Liver (tissue), 8 donors: ENCODE measurements at regions not wholly inside any gene's neighbourhood (a gene's known extent, or its start where the extent isn't known, plus 50 kb on each side); places are given as distances from the start of the nearest gene placed in this dataset.

ENCODE experiments used
- DNase-seq: peaks from one replicate; pipeline ENCODE4 v3.0.0-alpha.2; 2017; ENCODE audit warnings: low spot score
- H3K27ac ChIP-seq, 2 donors: one replicate each; pipeline ENCODE4 v1.7.0; 2013; ENCODE audit warnings: inconsistent platforms in 2 of 2, low read length in 2 of 2, control low read depth in 1 of 2, low read depth in 1 of 2, mild to moderate bottlenecking in 1 of 2
- H3K27me3 ChIP-seq, 4 donors: one replicate each; pipeline versions ENCODE4 v1.6.1 to v1.7.0; 2013; ENCODE audit warnings: low read length in 3 of 4, inconsistent platforms in 1 of 4, mild to moderate bottlenecking in 1 of 4, moderate library complexity in 1 of 4; ENCODE audit not compliant: control insufficient read depth in 4 of 4, insufficient read depth in 4 of 4
- H3K36me3 ChIP-seq, 4 donors: one replicate each; pipeline versions ENCODE4 v1.6.1 to v1.7.0; 2013; ENCODE audit warnings: low read length in 3 of 4, mild to moderate bottlenecking in 3 of 4, low read depth in 1 of 4, moderate library complexity in 1 of 4; ENCODE audit not compliant: control insufficient read depth in 4 of 4, insufficient read depth in 3 of 4
- H3K4me1 ChIP-seq, 4 donors: one replicate each; pipeline versions ENCODE4 v1.6.1 to v1.7.0; 2013; ENCODE audit warnings: low read length in 3 of 4, mild to moderate bottlenecking in 3 of 4, moderate library complexity in 1 of 4; ENCODE audit not compliant: control insufficient read depth in 4 of 4, insufficient read depth in 4 of 4
- H3K4me3 ChIP-seq, 3 donors: one replicate each; pipeline versions ENCODE4 v1.6.1 to v1.7.0; 2013; ENCODE audit warnings: low read length in 3 of 3, control low read depth in 1 of 3, low read depth in 1 of 3, mild to moderate bottlenecking in 1 of 3
- H3K9ac ChIP-seq, 2 donors: one replicate each; pipeline ENCODE4 v1.7.0; 2013; ENCODE audit warnings: low read length in 2 of 2, mild to moderate bottlenecking in 2 of 2, moderate library complexity in 2 of 2, control low read depth in 1 of 2, low read depth in 1 of 2
- H3K9me3 ChIP-seq, 4 donors: one replicate each; pipeline versions ENCODE4 v1.6.1 to v1.7.0; 2013; ENCODE audit warnings: low read length in 3 of 4; ENCODE audit not compliant: control insufficient read depth in 4 of 4
- EGR1 ChIP-seq, 2 donors: IDR thresholded peaks; 2 replicates each; pipeline ENCODE4 v1.6.1; 2016 to 2018; ENCODE audit warnings: antibody characterized with exemption in 2 of 2, low read depth in 2 of 2
- FOXA1 ChIP-seq: IDR thresholded peaks from 2 replicates; pipeline ENCODE4 v1.6.1; 2016; ENCODE audit warnings: antibody characterized with exemption
- FOXA2 ChIP-seq: IDR thresholded peaks from 2 replicates; pipeline ENCODE4 v1.6.1; 2016; ENCODE audit warnings: antibody characterized with exemption
- GABPA ChIP-seq, 2 donors: IDR thresholded peaks in 1 of 2; conservative IDR thresholded peaks in 1 of 2; 2 replicates each; pipeline ENCODE4 v1.6.1; 2016; ENCODE audit warnings: antibody characterized with exemption in 2 of 2, mild to moderate bottlenecking in 1 of 2, moderate library complexity in 1 of 2
- HNF4A ChIP-seq, 2 donors: conservative IDR thresholded peaks; 2 replicates each; pipeline ENCODE4 v1.6.1; 2016; ENCODE audit warnings: antibody characterized with exemption in 2 of 2, mild to moderate bottlenecking in 2 of 2
- HNF4G ChIP-seq: IDR thresholded peaks from 2 replicates; pipeline ENCODE4 v1.6.1; 2016; ENCODE audit warnings: antibody characterized with exemption
- JUND ChIP-seq, 2 donors: IDR thresholded peaks; 2 replicates each; pipeline ENCODE4 v1.6.1; 2016; ENCODE audit warnings: antibody characterized with exemption in 2 of 2
- NR2F2 ChIP-seq: IDR thresholded peaks from 2 replicates; pipeline ENCODE4 v1.6.1; 2016; ENCODE audit warnings: antibody characterized with exemption
- RAD21 ChIP-seq, 2 donors: IDR thresholded peaks; 2 replicates each; pipeline ENCODE4 v1.6.1; 2016; ENCODE audit warnings: antibody characterized with exemption in 2 of 2, mild to moderate bottlenecking in 2 of 2
- RXRA ChIP-seq, 2 donors: IDR thresholded peaks; 2 replicates each; pipeline ENCODE4 v1.6.1; 2017 to 2018; ENCODE audit warnings: antibody characterized with exemption in 2 of 2, mild to moderate bottlenecking in 1 of 2
- SP1 ChIP-seq: IDR thresholded peaks from 2 replicates; pipeline ENCODE4 v1.6.1; 2018; ENCODE audit warnings: antibody characterized with exemption, mild to moderate bottlenecking
- TAF1 ChIP-seq: conservative IDR thresholded peaks from 2 replicates; pipeline ENCODE4 v1.6.1; 2016; ENCODE audit warnings: antibody characterized with exemption, mild to moderate bottlenecking
- WGBS: extraction: QIAGEN DNeasy Blood & Tissue Kit; methylation state at CpG from one replicate; pipeline ENCODE4 v1.1.7; 2013; 5-methylcytosine and 5-hydroxymethylcytosine counted together
- TF ChIP-seq, protein P1 (sequence below): IDR thresholded peaks from 2 replicates; pipeline ENCODE4 v1.6.1; 2016; ENCODE audit warnings: antibody characterized with exemption
- TF ChIP-seq, protein P2 (sequence below): IDR thresholded peaks from 2 replicates; pipeline ENCODE4 v1.6.1; 2016; ENCODE audit warnings: antibody characterized with exemption
- TF ChIP-seq, protein P3 (sequence below): IDR thresholded peaks from 2 replicates; pipeline ENCODE4 v1.6.1; 2016; ENCODE audit warnings: antibody characterized with exemption, mild to moderate bottlenecking
- TF ChIP-seq, protein P4 (sequence below): IDR thresholded peaks from 2 replicates; pipeline ENCODE4 v1.6.1; 2016; ENCODE audit warnings: antibody characterized with exemption
- TF ChIP-seq, protein P5 (sequence below): fragments of 150-350 bp; IDR thresholded peaks from 2 replicates; pipeline ENCODE4 v1.5.1; 2017; ENCODE audit warnings: improper control_type of control experiment, low read depth, low read length; ENCODE audit not compliant: missing input control
- donor health status: healthy.
- donor health status: healthy.
- donor health status: healthy.
- donor health status: healthy.
- donor health status: healthy.

DNA sequence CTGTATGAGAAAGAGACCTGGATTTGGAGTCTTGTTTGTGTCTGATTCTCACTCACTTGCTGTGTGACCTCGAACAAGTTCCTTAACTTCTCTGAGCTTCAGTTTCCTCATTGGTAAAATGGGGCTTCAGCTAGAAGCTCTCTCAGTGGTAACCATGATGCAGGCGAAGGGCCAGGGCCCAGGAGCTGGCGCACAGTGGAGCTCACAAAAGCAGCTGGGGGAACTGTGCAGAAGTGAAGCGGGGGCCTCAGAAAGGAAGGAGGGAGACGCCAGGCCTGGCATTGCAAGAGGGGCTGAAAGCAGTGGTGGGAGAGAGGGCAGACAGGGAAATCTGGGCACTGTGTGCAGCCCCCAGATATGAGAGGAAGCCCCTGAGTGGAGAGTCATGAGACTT, 88.9 kb upstream of the RUNX3 start:
- WGBS: 94% methylated on average over 5 of the region's 5 CpGs
- DNase-seq: no peak
- Histone ChIP-seq H3K9me3 (no peaks in the 10 kb centered on the region), H3K27ac (no peak overlapping the region), H3K9ac (no peak overlapping the region), H3K4me3 (no peak overlapping the region), H3K4me1 (no peaks in the 10 kb centered on the region), H3K36me3 (no peaks in the 10 kb centered on the region), H3K27me3 (no peaks in the 10 kb centered on the region)
- TF ChIP-seq EGR1 (IDR thresholded peaks at IDR 0.05; ENCODE audit: low read depth in 2 of 2) (no peak), NR2F2 (no peak)

DNA sequence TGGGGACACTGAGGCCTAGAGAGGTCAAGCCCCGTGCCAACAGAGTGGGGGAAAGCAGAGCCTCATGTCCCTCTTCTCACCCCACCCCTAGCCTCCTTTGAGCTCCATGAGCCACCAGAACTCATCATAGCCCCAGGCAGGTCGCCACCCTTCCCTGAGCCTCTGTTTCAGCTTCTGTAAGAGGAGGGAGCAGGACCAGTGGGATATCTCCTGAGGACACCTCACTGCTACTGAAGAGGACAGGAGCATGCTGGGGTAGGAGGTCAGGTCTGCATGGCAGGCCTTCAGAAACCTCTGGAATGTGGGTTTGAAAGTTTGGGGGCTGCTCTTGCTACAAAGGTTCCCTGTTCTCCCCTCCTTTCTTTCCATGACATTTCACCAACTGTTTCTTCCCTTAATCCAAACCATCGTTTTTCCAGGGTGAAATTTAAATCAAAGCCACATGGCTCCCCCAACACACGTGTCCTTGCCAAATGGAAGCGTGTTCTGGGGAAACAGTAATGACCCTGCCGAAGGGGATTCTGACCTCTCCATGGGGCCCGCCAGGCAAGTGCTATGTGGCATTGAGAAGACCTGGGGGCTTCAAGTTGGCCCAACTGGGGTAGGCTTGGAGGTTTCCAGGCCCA, 88.1 kb upstream of the RUNX3 start:
- DNase-seq: no peak
- TF ChIP-seq, protein P1, sequence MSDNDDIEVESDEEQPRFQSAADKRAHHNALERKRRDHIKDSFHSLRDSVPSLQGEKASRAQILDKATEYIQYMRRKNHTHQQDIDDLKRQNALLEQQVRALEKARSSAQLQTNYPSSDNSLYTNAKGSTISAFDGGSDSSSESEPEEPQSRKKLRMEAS: no peak
- Histone ChIP-seq H3K4me1 (no peaks in the 10 kb centered on the region), H3K36me3 (no peaks in the 10 kb centered on the region), H3K9ac (no peak overlapping the region), H3K27me3 (no peaks in the 10 kb centered on the region), H3K4me3 (no peak overlapping the region), H3K27ac (no peak overlapping the region), H3K9me3 (no peaks in the 10 kb centered on the region)
- 90% methylated on average over 7 of the region's 7 CpGs for WGBS

DNA sequence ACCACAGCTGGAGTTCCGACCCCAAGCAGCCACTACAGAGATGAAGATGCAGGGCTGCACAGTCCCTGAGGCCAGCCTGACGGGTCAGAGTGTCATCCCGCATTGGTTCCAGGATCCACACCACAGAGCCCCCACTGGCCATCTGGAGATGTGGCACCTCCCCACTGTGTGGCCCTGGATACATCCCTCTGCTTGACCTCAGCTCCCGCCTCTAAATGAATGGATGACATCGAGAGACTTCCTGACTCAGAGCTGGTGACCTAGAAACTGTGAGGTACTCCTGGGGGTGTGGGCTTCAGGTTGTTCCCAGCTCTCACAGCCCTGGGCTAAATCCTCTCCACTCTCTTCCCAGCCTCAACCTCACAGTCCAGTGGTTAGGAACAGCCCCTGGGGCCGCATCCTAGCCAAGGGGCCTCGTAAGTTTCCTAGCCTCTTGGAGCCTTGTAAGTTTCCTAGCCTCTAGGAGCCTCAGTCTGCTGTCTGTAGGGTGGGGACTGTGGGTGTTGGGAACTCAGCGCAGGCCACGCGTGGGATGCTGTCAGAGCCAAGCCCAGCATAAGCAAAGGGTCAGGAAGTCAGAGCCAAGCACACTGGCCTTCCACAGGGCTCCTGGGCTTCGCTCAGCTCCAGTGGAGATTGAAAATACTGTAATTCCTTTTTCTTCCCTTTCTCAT, 87.5 kb upstream of the RUNX3 start:
- no peaks in the 10 kb centered on the region for H3K9me3 ChIP-seq
- DNase-seq: no peak
- no peaks in the 10 kb centered on the region for H3K36me3 ChIP-seq
- H3K27ac ChIP-seq: no peak overlapping the region
- TF ChIP-seq, protein P2, sequence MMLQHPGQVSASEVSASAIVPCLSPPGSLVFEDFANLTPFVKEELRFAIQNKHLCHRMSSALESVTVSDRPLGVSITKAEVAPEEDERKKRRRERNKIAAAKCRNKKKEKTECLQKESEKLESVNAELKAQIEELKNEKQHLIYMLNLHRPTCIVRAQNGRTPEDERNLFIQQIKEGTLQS: no peak
- TF ChIP-seq HNF4G (no peak), FOXA1 (no peak), SP1 (no peak), EGR1 (IDR thresholded peaks at IDR 0.05; ENCODE audit: low read depth in 2 of 2) (no peak), HNF4A (conservative IDR thresholded peaks at IDR 0.05) (no peak), FOXA2 (no peak), RXRA (IDR thresholded peaks at IDR 0.05) (no peak), TAF1 (no peak), NR2F2 (no peak), RAD21 (IDR thresholded peaks at IDR 0.05) (no peak), GABPA (IDR thresholded peaks at IDR 0.05 in 1 of 2, conservative IDR thresholded peaks at IDR 0.05 in 1 of 2) (no peak), JUND (IDR thresholded peaks at IDR 0.05) (no peak)
- TF ChIP-seq, protein P3, sequence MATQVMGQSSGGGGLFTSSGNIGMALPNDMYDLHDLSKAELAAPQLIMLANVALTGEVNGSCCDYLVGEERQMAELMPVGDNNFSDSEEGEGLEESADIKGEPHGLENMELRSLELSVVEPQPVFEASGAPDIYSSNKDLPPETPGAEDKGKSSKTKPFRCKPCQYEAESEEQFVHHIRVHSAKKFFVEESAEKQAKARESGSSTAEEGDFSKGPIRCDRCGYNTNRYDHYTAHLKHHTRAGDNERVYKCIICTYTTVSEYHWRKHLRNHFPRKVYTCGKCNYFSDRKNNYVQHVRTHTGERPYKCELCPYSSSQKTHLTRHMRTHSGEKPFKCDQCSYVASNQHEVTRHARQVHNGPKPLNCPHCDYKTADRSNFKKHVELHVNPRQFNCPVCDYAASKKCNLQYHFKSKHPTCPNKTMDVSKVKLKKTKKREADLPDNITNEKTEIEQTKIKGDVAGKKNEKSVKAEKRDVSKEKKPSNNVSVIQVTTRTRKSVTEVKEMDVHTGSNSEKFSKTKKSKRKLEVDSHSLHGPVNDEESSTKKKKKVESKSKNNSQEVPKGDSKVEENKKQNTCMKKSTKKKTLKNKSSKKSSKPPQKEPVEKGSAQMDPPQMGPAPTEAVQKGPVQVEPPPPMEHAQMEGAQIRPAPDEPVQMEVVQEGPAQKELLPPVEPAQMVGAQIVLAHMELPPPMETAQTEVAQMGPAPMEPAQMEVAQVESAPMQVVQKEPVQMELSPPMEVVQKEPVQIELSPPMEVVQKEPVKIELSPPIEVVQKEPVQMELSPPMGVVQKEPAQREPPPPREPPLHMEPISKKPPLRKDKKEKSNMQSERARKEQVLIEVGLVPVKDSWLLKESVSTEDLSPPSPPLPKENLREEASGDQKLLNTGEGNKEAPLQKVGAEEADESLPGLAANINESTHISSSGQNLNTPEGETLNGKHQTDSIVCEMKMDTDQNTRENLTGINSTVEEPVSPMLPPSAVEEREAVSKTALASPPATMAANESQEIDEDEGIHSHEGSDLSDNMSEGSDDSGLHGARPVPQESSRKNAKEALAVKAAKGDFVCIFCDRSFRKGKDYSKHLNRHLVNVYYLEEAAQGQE: no peak
- TF ChIP-seq, protein P4, sequence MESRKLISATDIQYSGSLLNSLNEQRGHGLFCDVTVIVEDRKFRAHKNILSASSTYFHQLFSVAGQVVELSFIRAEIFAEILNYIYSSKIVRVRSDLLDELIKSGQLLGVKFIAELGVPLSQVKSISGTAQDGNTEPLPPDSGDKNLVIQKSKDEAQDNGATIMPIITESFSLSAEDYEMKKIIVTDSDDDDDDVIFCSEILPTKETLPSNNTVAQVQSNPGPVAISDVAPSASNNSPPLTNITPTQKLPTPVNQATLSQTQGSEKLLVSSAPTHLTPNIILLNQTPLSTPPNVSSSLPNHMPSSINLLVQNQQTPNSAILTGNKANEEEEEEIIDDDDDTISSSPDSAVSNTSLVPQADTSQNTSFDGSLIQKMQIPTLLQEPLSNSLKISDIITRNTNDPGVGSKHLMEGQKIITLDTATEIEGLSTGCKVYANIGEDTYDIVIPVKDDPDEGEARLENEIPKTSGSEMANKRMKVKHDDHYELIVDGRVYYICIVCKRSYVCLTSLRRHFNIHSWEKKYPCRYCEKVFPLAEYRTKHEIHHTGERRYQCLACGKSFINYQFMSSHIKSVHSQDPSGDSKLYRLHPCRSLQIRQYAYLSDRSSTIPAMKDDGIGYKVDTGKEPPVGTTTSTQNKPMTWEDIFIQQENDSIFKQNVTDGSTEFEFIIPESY: no peak
- TF ChIP-seq, protein P1: no peak
- TF ChIP-seq, protein P5, sequence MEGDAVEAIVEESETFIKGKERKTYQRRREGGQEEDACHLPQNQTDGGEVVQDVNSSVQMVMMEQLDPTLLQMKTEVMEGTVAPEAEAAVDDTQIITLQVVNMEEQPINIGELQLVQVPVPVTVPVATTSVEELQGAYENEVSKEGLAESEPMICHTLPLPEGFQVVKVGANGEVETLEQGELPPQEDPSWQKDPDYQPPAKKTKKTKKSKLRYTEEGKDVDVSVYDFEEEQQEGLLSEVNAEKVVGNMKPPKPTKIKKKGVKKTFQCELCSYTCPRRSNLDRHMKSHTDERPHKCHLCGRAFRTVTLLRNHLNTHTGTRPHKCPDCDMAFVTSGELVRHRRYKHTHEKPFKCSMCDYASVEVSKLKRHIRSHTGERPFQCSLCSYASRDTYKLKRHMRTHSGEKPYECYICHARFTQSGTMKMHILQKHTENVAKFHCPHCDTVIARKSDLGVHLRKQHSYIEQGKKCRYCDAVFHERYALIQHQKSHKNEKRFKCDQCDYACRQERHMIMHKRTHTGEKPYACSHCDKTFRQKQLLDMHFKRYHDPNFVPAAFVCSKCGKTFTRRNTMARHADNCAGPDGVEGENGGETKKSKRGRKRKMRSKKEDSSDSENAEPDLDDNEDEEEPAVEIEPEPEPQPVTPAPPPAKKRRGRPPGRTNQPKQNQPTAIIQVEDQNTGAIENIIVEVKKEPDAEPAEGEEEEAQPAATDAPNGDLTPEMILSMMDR: no peak
- 88% methylated on average over 11 of the region's 11 CpGs for WGBS
- no peak overlapping the region for H3K4me3 ChIP-seq
- H3K27me3 ChIP-seq: no peaks in the 10 kb centered on the region
- H3K4me1 ChIP-seq: no peaks in the 10 kb centered on the region
- H3K9ac ChIP-seq: no peak overlapping the region
